Vagina (tissue), 2 donors: ENCODE measurements at regions not wholly inside any gene's neighbourhood (a gene's known extent, or its start where the extent isn't known, plus 50 kb on each side); places are given as distances from the start of the nearest gene placed in this dataset.

Experiments
- DNase-seq, 2 donors: peaks; one replicate each; pipeline ENCODE4 v3.0.0-alpha.2; 2017; ENCODE audit errors: extremely low spot score in 2 of 2
- H3K27ac ChIP-seq: fragments of 200-600 bp; sonication (generic); one replicate; pipeline ENCODE4 v1.5.1; 2019
- H3K27me3 ChIP-seq: fragments of 200-600 bp; sonication (generic); one replicate; pipeline ENCODE4 v1.5.1; 2019
- H3K36me3 ChIP-seq, 2 donors: fragments of 200-600 bp; sonication (generic); one replicate each; pipeline ENCODE4 v1.5.1; 2017 to 2019
- H3K4me1 ChIP-seq: fragments of 200-600 bp; sonication (generic); one replicate; pipeline ENCODE4 v1.5.1; 2019
- H3K4me3 ChIP-seq, 2 donors: fragments of 200-600 bp; sonication (generic); 1 replicate in 1 of 2; 2 replicates in 1 of 2; pipeline ENCODE4 v1.5.1; 2016 to 2019
- H3K9me3 ChIP-seq: fragments of 200-600 bp; sonication (generic); one replicate; pipeline ENCODE4 v1.5.1; 2019
- POLR2A ChIP-seq, 2 donors: fragments of 450-650 bp; IDR thresholded peaks; one replicate each; pipeline ENCODE4 v1.6.1; 2017; ENCODE audit warnings: antibody characterized with exemption in 2 of 2, mild to moderate bottlenecking in 2 of 2, moderate library complexity in 2 of 2
- POLR2AphosphoS5 ChIP-seq, 2 donors: sonication (generic); formaldehyde crosslinking; IDR thresholded peaks; one replicate each; pipeline ENCODE4 v1.9.0; 2017; ENCODE audit warnings: antibody characterized with exemption in 2 of 2, mild to moderate bottlenecking in 2 of 2, low read depth in 1 of 2; ENCODE audit not compliant: insufficient read depth in 1 of 2
- intact Hi-C: fragments of 100-400 bp; cut with DNase I; formaldehyde crosslinking; loops from one replicate; pipeline ENCODE4 v1.15.1; 2023
- TF ChIP-seq, protein P1 (sequence below), 3 experiments: fragments of 450-650 bp in 2 of 3; fragments of 200-600 bp in 1 of 3; sonication (generic) in 1 of 3; IDR thresholded peaks; one replicate each; pipeline ENCODE4 v1.5.1; 2017 to 2019; ENCODE audit warnings: antibody characterized with exemption in 3 of 3, mild to moderate bottlenecking in 2 of 3, moderate library complexity in 2 of 3

DNA sequence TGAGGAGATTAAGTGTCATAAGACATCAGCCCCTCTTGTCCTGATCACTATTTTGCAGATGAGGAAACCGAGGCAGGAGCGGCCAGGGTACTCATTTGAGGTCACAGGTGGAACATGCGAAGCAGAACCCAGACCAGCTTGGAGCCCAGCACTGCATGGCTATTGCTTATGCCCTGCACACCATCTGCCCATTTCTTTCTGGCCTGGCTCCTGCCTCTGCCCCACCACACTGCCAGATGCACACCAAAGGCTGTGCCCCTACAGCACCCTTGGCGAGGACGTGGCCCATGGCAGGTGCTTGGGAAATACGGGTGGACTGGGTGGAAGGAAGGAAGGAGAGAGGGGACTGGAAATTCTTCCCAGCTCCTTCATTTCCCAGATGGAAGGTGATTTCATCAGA, 222.9 kb downstream of the CTTN start:
- Histone ChIP-seq H3K9me3 (no peaks in the 10 kb centered on the region), H3K27me3 (no peaks in the 10 kb centered on the region), H3K36me3 (no peaks in the 10 kb centered on the region), H3K4me1 (no peaks in the 10 kb centered on the region), H3K4me3 (no peak overlapping the region), H3K27ac (no peak overlapping the region)
- TF ChIP-seq, protein P1, sequence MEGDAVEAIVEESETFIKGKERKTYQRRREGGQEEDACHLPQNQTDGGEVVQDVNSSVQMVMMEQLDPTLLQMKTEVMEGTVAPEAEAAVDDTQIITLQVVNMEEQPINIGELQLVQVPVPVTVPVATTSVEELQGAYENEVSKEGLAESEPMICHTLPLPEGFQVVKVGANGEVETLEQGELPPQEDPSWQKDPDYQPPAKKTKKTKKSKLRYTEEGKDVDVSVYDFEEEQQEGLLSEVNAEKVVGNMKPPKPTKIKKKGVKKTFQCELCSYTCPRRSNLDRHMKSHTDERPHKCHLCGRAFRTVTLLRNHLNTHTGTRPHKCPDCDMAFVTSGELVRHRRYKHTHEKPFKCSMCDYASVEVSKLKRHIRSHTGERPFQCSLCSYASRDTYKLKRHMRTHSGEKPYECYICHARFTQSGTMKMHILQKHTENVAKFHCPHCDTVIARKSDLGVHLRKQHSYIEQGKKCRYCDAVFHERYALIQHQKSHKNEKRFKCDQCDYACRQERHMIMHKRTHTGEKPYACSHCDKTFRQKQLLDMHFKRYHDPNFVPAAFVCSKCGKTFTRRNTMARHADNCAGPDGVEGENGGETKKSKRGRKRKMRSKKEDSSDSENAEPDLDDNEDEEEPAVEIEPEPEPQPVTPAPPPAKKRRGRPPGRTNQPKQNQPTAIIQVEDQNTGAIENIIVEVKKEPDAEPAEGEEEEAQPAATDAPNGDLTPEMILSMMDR (IDR thresholded peaks at IDR 0.05): no peak
- TF ChIP-seq POLR2AphosphoS5 (IDR thresholded peaks at IDR 0.05; ENCODE audit: insufficient read depth in 1 of 2, low read depth in 1 of 2): no peak
- no peak for TF ChIP-seq POLR2A (IDR thresholded peaks at IDR 0.05)
- intact Hi-C loops: no loop called here
- no peak for DNase-seq

DNA sequence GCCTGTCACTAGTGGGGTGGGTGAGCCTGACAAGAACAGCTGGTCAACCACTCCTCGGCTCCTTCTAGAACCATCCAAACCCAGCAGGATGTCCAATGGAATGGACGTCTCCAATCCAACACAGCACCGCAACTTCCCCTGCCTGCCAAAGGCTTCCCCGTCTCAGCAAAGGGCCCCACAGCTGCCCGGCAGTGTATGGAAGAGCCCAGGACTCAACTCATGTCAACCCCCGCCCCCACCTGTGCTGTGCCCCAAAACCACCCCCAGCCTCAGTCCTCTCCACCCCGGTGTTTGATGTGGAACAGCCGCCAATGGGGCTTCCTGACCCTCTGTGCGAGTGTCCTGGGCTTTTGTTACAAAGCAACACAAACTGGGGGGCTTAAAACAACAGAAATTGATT, 223.8 kb downstream of the CTTN start:
- no peaks in the 10 kb centered on the region for H3K27me3 ChIP-seq
- no peaks in the 10 kb centered on the region for H3K36me3 ChIP-seq
- H3K4me1 ChIP-seq: no peaks in the 10 kb centered on the region
- intact Hi-C loops: no loop called here
- H3K27ac ChIP-seq: no peak overlapping the region
- TF ChIP-seq POLR2A (IDR thresholded peaks at IDR 0.05): no peak
- no peak for TF ChIP-seq POLR2AphosphoS5 (IDR thresholded peaks at IDR 0.05; ENCODE audit: insufficient read depth in 1 of 2, low read depth in 1 of 2)
- TF ChIP-seq, protein P1 (IDR thresholded peaks at IDR 0.05): no peak
- H3K4me3 ChIP-seq: no peak overlapping the region
- DNase-seq: no peak
- H3K9me3 ChIP-seq: no peaks in the 10 kb centered on the region

DNA sequence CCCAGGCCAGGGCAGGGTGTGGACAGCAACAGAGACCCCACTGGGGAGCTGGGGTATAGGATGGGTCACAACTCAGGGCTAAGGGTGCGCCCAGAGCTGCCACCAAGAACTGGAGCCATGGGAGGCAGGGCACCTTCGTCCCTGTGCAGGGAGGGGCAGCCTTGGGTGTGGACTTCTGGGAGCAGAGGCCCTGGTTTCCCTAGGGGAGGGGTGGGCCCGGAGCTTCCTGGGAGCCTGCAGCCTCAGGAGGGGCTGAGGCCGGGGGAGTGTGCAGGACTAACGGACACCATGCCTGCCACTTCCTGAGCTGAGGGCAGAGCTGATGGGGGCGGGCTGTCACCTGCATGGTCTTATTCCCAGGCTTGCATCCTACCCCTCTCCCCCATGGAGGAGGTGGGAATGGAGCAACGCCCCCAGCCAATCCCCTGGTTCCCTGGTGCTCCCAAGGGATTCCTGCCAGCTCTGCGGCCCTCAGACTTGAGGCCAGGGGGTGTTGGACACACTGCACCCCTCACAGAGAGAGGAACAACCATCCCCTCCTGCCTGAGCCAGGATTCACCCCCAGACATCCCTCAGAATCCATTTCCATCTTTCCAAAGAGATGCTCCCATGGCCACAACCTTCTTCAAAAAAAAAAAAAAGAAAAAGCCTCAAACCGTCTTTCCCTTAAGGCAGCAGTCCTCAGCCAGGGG, 225.7 kb downstream of the CTTN start:
- Histone ChIP-seq H3K9me3 (no peaks in the 10 kb centered on the region), H3K4me1 (peaks cover 7% of the 10 kb centered on the region), H3K27me3 (no peaks in the 10 kb centered on the region), H3K36me3 (no peaks in the 10 kb centered on the region), H3K4me3 (no peak overlapping the region), H3K27ac (no peak overlapping the region)
- TF ChIP-seq POLR2AphosphoS5 (IDR thresholded peaks at IDR 0.05; ENCODE audit: insufficient read depth in 1 of 2, low read depth in 1 of 2): no peak
- TF ChIP-seq, protein P1 (IDR thresholded peaks at IDR 0.05): no peak
- no peak for DNase-seq
- intact Hi-C loops: no loop called here

DNA sequence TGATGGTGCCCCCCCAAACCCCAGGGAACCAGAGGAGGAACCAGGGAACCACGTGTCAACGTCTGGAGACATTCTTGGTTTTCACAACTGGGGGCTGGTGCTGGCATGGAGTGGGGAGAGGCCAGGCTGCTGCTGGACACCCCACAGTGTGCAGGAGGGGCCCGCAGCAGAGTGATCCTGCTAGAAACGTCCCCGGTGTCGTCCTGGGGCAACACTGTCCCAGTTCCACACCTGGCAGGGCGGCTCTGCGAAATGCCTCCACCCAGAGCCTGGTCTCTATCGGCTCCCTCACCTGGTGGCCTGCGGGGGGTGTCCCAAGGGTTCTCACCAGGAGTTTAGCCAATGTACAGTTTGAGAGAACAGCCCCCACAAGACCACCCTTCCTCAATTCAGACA, 226.3 kb downstream of the CTTN start:
- TF ChIP-seq, protein P1 (IDR thresholded peaks at IDR 0.05): no peak
- TF ChIP-seq POLR2A (IDR thresholded peaks at IDR 0.05) (no peak), POLR2AphosphoS5 (IDR thresholded peaks at IDR 0.05; ENCODE audit: insufficient read depth in 1 of 2, low read depth in 1 of 2) (no peak)
- no peak overlapping the region for H3K4me3 ChIP-seq
- H3K9me3 ChIP-seq: no peaks in the 10 kb centered on the region
- intact Hi-C loops: no loop called here
- no peaks in the 10 kb centered on the region for H3K36me3 ChIP-seq
- H3K4me1 ChIP-seq: peaks cover 8% of the 10 kb centered on the region
- H3K27me3 ChIP-seq: no peaks in the 10 kb centered on the region
- H3K27ac ChIP-seq: no peak overlapping the region
- no peak for DNase-seq

DNA sequence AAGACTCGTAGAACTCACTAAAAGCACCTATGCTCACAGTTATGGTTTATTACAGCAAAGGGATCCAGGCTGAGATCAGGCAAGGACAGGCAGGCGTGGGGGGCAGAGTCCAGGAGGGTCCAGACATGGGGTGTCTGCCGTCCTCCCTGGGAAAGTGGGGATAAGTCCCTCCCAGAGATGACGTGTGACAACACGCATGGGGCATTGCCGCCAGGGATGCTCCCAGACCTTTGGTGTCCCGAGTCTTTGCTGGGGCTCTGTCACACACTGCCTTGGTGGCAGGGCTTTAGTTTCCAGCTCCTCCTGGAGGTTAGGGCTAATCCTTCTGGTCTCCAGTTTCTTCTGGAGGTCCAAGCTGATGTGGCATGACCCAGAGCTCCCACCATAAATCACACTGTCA, 226.7 kb downstream of the CTTN start:
- Histone ChIP-seq H3K4me1 (peaks cover 8% of the 10 kb centered on the region), H3K27ac (no peak overlapping the region), H3K9me3 (no peaks in the 10 kb centered on the region), H3K27me3 (no peaks in the 10 kb centered on the region), H3K36me3 (no peaks in the 10 kb centered on the region), H3K4me3 (no peak overlapping the region)
- intact Hi-C loops: no loop called here
- no peak for DNase-seq
- TF ChIP-seq, protein P1 (IDR thresholded peaks at IDR 0.05): no peak
- TF ChIP-seq POLR2AphosphoS5 (IDR thresholded peaks at IDR 0.05; ENCODE audit: insufficient read depth in 1 of 2, low read depth in 1 of 2) (no peak), POLR2A (IDR thresholded peaks at IDR 0.05) (no peak)
